ENCODE measurements at regions not wholly inside any gene's neighbourhood (a gene's known extent, or its start where the extent isn't known, plus 50 kb on each side); places are given as distances from the start of the nearest gene placed in this dataset.
A peak's percentile ranks its signal among the peaks of the same experiment; 100 is the strongest.

DNA sequence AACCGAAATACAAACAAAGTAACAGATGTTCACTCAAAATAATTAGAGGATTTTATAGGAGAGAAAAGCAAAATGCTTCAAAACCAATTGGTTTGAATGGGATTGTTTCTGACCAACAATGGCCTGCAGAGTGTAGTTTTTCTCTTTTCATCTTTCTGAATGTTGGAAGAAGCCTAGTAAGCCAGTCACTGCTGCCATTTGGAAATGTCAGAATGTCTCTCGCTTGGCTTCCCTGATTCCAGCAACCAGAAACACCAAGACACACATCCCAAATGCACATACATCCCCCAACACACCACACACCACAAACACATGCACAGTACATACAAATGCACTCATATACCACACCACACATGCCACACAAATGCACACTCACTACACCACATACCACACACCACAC is 403.4 kb downstream of the OCA2 start:
- TF ChIP-seq, protein P1, sequence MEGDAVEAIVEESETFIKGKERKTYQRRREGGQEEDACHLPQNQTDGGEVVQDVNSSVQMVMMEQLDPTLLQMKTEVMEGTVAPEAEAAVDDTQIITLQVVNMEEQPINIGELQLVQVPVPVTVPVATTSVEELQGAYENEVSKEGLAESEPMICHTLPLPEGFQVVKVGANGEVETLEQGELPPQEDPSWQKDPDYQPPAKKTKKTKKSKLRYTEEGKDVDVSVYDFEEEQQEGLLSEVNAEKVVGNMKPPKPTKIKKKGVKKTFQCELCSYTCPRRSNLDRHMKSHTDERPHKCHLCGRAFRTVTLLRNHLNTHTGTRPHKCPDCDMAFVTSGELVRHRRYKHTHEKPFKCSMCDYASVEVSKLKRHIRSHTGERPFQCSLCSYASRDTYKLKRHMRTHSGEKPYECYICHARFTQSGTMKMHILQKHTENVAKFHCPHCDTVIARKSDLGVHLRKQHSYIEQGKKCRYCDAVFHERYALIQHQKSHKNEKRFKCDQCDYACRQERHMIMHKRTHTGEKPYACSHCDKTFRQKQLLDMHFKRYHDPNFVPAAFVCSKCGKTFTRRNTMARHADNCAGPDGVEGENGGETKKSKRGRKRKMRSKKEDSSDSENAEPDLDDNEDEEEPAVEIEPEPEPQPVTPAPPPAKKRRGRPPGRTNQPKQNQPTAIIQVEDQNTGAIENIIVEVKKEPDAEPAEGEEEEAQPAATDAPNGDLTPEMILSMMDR (IDR thresholded peaks at IDR 0.05) = no peak
- TF ChIP-seq POLR2A (IDR thresholded peaks at IDR 0.05) = no peak
- intact Hi-C loops (cut with DNase I) = no loop called here
- Histone ChIP-seq H3K36me3 (no peaks in the 10 kb centered on the region), H3K27me3 (no peaks in the 10 kb centered on the region), H3K4me1 (no peaks in the 10 kb centered on the region), H3K9me3 (no peaks in the 10 kb centered on the region), H3K27ac (no peak overlapping the region), H3K4me3 (replicated peaks in 1 of 3) (no peak overlapping the region)
- 80 to 91% methylated on average over 2 of the region's 2 CpGs for WGBS, 2 donors
- no peak for DNase-seq

DNA sequence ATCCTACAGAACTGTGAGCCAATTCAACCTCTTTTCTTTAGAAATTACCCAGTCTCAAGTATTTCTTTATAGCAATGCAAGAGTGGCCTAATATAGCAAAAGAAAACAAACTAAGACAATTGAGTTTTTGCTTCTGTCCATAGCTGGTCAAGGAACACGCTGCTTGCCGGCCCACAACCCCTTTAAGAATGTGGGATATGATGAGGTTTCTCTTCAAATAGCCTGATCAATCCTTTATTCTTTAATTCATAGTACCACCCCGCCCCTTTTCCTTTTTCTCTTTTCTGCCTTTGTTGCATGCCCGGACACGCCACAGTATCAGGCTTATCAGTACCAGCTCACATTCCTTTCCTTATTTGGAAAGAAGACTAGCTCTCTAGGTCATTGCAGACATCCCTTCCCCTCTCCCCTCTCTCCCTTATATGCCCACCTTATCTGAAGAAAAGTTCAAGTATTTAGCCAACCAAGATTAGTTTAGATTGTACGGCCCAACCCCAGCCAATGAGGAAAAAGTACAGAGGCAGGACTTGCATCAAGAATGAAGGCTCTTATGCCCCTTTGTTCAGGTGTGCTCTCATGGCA is 404.5 kb downstream of the OCA2 start:
- H3K27ac ChIP-seq = no peak overlapping the region
- intact Hi-C loops (cut with DNase I) = no loop called here
- no peaks in the 10 kb centered on the region for H3K27me3 ChIP-seq
- peak in 1 of 2 donors; percentile 12 for DNase-seq
- TF ChIP-seq, protein P1 (IDR thresholded peaks at IDR 0.05) = no peak
- no peak for TF ChIP-seq POLR2A (IDR thresholded peaks at IDR 0.05)
- no peaks in the 10 kb centered on the region for H3K9me3 ChIP-seq
- WGBS, 2 donors = 48 to 50% methylated on average over 6 of the region's 6 CpGs
- H3K4me1 ChIP-seq = no peaks in the 10 kb centered on the region
- H3K36me3 ChIP-seq = no peaks in the 10 kb centered on the region
- no peak overlapping the region for H3K4me3 ChIP-seq (replicated peaks in 1 of 3)

DNA sequence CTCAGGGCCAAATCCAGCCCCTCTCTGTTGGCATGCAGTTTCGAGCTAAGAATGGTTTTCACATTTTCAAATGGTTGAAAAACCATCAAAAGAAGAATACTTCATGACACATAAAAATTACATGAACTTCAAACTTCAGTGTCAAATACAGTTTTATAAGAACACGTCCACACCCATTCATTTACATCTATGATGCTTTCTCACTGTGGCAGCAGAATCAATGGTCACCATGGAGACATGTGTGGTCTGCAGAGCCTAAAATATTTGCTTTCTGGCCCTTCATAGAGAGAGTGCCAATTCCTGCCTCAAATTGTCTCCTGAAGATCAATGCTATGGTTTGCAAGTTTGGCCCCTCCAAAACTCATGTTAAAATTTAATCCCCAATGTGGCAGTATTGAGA is 405.8 kb downstream of the OCA2 start:
- H3K4me3 ChIP-seq (replicated peaks in 1 of 3) = no peak overlapping the region
- H3K27me3 ChIP-seq = no peaks in the 10 kb centered on the region
- 90 to 92% methylated on average over 2 of the region's 2 CpGs for WGBS, 2 donors
- H3K4me1 ChIP-seq = no peaks in the 10 kb centered on the region
- H3K9me3 ChIP-seq = no peaks in the 10 kb centered on the region
- no peak for DNase-seq
- H3K27ac ChIP-seq = no peak overlapping the region
- intact Hi-C loops (cut with DNase I) = no loop called here
- TF ChIP-seq, protein P1 (IDR thresholded peaks at IDR 0.05) = no peak
- TF ChIP-seq POLR2A (IDR thresholded peaks at IDR 0.05) = no peak
- no peaks in the 10 kb centered on the region for H3K36me3 ChIP-seq

GRCh38 chr15:27692438-27692837 is 406.7 kb downstream of the OCA2 start:
- DNase-seq = no peak
- no peaks in the 10 kb centered on the region for H3K4me1 ChIP-seq
- TF ChIP-seq, protein P1 (IDR thresholded peaks at IDR 0.05) = no peak
- TF ChIP-seq POLR2A (IDR thresholded peaks at IDR 0.05) = no peak
- no peaks in the 10 kb centered on the region for H3K36me3 ChIP-seq
- no peaks in the 10 kb centered on the region for H3K9me3 ChIP-seq
- no peaks in the 10 kb centered on the region for H3K27me3 ChIP-seq
- H3K4me3 ChIP-seq (replicated peaks in 1 of 3) = no peak overlapping the region
- intact Hi-C loops (cut with DNase I) = no loop called here
- WGBS, 2 donors = 90 to 92% methylated on average over 5 of the region's 5 CpGs
- H3K27ac ChIP-seq = no peak overlapping the region

DNA sequence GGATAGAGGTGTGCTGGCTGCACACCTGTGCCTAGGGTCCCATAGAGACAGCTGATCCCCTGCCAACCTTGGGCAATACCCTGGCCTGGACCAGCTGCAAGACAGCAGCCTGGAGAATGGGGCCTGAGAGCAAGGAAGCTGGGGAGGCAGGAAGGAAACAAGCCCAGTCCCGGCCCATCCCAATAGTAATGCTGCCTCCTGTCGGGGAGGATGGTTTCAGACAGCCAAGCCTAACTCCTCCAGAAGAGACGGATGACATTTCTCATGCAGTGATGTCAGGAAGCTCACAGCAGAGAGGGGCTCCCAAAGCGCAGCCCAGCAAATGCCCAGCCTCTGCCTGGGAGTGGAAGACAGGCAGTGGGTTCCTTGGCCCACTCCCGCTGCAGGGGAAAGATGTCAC is 408.8 kb downstream of the OCA2 start:
- no peak overlapping the region for H3K27ac ChIP-seq
- no peaks in the 10 kb centered on the region for H3K36me3 ChIP-seq
- DNase-seq = no peak
- no peaks in the 10 kb centered on the region for H3K9me3 ChIP-seq
- TF ChIP-seq, protein P1 (IDR thresholded peaks at IDR 0.05) = no peak
- no peak for TF ChIP-seq POLR2A (IDR thresholded peaks at IDR 0.05)
- H3K4me3 ChIP-seq (replicated peaks in 1 of 3) = no peak overlapping the region
- 86 to 92% methylated on average over 2 to 5 of the region's 5 CpGs for WGBS, 2 donors
- no peaks in the 10 kb centered on the region for H3K27me3 ChIP-seq
- H3K4me1 ChIP-seq = no peaks in the 10 kb centered on the region
- intact Hi-C loops (cut with DNase I) = no loop called here

Measured in thyroid gland (tissue), 4 donors.